Stimulated activated naive CD8-positive, alpha-beta T cell treated with anti-CD3 and anti-CD28 coated beads, Interleukin-15, amount 100 ng/mL, for 72 hours (primary cell): ENCODE measurements at regions not wholly inside any gene's neighbourhood (a gene's known extent, or its start where the extent isn't known, plus 50 kb on each side); places are given as distances from the start of the nearest gene placed in this dataset.

Source experiments
- ATAC-seq: fragments of 150-1000 bp; cut with Tn5 transposase; 2 replicates; pipeline ENCODE4 v1.10.0; 2021; ENCODE audit warnings: mild to moderate bottlenecking, moderate library complexity
- DNase-seq, 2 donors: peaks; one replicate each; pipeline ENCODE4 v3.0.0; 2021 to 2022
- H3K27ac Mint-ChIP-seq, 2 donors: one replicate each; pipeline ENCODE4 v1.8.0; 2022; ENCODE audit warnings: mild to moderate bottlenecking in 2 of 2, mixed read lengths in 2 of 2, moderate library complexity in 2 of 2
- H3K27me3 Mint-ChIP-seq: one replicate; pipeline ENCODE4 v1.8.0; 2022; ENCODE audit warnings: mixed read lengths
- H3K4me1 Mint-ChIP-seq: one replicate; pipeline ENCODE4 v1.8.0; 2022; ENCODE audit warnings: mild to moderate bottlenecking, mixed read lengths
- H3K4me3 Mint-ChIP-seq, 2 donors: one replicate each; pipeline ENCODE4 v1.8.0; 2022; ENCODE audit warnings: mild to moderate bottlenecking in 2 of 2, mixed read lengths in 2 of 2, moderate library complexity in 1 of 2
- H3K9me3 Mint-ChIP-seq, 2 donors: one replicate each; pipeline ENCODE4 v1.8.0; 2022; ENCODE audit warnings: mixed read lengths in 2 of 2

DNA sequence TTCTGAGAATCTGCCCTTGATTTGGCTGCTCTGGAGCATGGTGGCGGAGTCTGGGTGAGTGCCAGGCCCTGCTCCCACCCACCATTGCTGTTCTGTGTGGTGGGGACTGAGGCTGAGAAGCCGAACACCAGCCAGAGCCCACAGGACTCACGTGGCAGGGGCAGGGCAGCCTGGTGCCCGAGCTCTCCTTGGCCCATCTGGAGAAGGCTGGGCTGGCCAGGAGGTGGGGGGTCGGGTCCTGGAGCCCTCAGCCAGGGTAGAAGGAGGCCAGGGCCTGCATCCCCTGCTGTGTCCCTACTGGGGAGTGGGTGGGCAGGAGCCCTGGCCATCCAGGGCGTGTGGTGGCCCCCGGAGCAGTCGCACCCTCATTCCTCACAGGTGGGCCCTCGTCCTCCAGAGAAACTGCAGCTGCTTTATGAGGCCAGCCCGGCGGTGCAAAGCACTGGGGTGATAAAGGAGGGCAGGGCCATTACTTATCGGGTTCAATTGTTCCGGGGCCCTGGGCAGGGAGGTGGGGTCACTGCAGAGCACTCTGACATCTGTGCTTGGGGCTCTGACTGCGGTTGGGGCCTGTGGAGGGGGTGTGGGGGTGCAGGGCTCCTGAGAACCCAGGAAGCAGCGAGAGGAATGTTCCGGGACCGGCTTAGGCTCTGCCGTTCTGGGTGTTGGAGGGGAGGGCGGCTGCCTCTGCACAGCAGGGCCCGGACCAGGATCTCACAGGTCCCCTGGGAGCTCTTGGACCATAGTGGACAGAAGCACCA lies 217.5 kb upstream of the C14orf180 start:
- Mint-ChIP-seq H3K4me3 (no peak overlapping the region), H3K4me1 (no peaks in the 10 kb centered on the region), H3K9me3 (no peaks in the 10 kb centered on the region), H3K27me3 (no peaks in the 10 kb centered on the region), H3K27ac (peak overlapping the region in 1 of 2 donors; percentile 83)
- DNase-seq, result no peak
- ATAC-seq, result no peak

GRCh38 chr14:104362761-104363605 lies 216.6 kb upstream of the C14orf180 start:
- H3K4me3 Mint-ChIP-seq, result no peak overlapping the region
- ATAC-seq (no peak), DNase-seq (no peak)
- H3K27me3 Mint-ChIP-seq, result no peaks in the 10 kb centered on the region
- no peaks in the 10 kb centered on the region for H3K4me1 Mint-ChIP-seq
- no peaks in the 10 kb centered on the region for H3K9me3 Mint-ChIP-seq
- no peak overlapping the region for H3K27ac Mint-ChIP-seq

GRCh38 chr14:104363891-104364760 lies 215.4 kb upstream of the C14orf180 start:
- H3K4me3 Mint-ChIP-seq, result no peak overlapping the region
- DNase-seq (no peak), ATAC-seq (no peak)
- no peaks in the 10 kb centered on the region for H3K4me1 Mint-ChIP-seq
- no peaks in the 10 kb centered on the region for H3K27me3 Mint-ChIP-seq
- H3K27ac Mint-ChIP-seq, result no peak overlapping the region
- H3K9me3 Mint-ChIP-seq, result no peaks in the 10 kb centered on the region

DNA sequence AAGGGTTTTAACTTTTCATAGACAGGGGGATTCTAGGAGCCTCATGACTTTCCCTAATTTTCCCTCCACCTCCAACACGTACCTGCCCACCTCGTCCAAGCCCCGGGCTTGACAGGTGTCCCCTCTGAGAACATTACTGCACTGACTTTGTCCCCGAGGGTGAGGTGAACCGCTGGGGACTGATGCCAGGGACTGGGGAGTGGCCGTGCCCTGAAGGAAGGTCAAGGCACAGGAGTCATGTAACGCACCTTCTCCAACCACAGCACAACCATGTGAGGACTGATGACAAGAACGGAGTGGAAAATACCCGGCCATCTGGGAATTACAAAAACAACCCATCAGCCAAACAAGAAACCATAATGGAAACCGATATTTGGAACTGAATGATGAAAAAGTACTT lies 214.7 kb upstream of the C14orf180 start:
- Mint-ChIP-seq H3K4me3 (no peak overlapping the region), H3K4me1 (no peaks in the 10 kb centered on the region), H3K27me3 (no peaks in the 10 kb centered on the region), H3K27ac (no peak overlapping the region), H3K9me3 (no peaks in the 10 kb centered on the region)
- no peak for DNase-seq
- ATAC-seq, result no peak

- no peak for DNase-seq
- ATAC-seq, result no peak
- Mint-ChIP-seq H3K27ac (no peak overlapping the region), H3K9me3 (no peaks in the 10 kb centered on the region), H3K27me3 (no peaks in the 10 kb centered on the region), H3K4me3 (no peak overlapping the region), H3K4me1 (peaks cover 3% of the 10 kb centered on the region)
Observed at GRCh38 chr14:104366931-104367865, 212.4 kb upstream of the C14orf180 start.

DNA sequence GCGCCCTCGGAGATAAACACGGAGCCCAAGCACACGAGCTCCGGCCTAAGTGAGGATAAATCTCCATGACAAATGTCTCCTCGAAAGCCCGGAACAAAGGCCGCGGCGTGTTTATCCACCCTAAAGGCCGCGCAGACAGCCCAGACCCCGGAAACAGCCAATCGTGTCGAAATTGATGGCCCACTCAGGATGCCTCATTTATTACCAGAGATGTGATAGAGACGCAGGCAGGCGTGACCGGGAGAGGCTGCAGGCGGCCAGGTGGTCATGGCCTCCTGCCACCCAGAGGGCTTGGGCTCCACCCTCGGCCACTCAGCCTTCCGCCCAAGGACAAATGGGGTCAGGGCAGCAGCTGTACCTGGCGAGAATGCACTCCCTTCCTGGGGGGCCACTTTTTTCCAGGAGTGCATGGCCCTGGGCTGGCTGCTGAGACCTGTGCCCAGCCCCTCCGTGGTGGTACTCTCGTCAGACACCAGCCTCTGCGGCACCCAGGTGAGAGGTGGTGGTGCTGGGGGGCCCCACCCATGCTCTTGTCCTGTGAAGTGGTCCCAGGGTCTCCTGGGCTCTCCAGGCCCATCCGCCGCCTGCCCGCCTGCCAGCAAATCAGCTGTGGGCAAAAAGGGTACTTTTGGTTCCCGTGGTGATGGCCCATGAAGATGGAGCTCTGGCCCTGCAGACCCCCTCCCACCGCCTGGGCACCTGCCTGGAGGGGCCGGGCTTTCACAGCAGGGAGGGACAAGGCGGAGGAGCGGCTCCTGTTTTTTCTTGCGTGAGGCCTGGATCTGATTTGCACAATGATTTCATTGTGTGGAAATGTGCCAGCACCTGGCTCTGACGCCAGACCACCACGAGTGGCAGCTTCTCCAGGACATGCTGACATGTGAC lies 211.5 kb upstream of the C14orf180 start:
- Mint-ChIP-seq H3K4me3 (no peak overlapping the region), H3K27me3 (no peaks in the 10 kb centered on the region), H3K27ac (no peak overlapping the region), H3K4me1 (peaks cover 12% of the 10 kb centered on the region), H3K9me3 (no peaks in the 10 kb centered on the region)
- DNase-seq (no peak), ATAC-seq (no peak)

GRCh38 chr14:104368751-104369100 lies 210.8 kb upstream of the C14orf180 start:
- H3K27me3 Mint-ChIP-seq, result no peaks in the 10 kb centered on the region
- H3K4me3 Mint-ChIP-seq, result no peak overlapping the region
- no peak for DNase-seq
- peaks cover 14% of the 10 kb centered on the region for H3K4me1 Mint-ChIP-seq
- H3K9me3 Mint-ChIP-seq, result no peaks in the 10 kb centered on the region
- no peak for ATAC-seq
- no peak overlapping the region for H3K27ac Mint-ChIP-seq

GRCh38 chr14:104369208-104369607 lies 210.4 kb upstream of the C14orf180 start:
- no peaks in the 10 kb centered on the region for H3K27me3 Mint-ChIP-seq
- H3K27ac Mint-ChIP-seq, result no peak overlapping the region

GRCh38 chr14:104370256-104370870 lies 209.2 kb upstream of the C14orf180 start:
- Mint-ChIP-seq H3K4me3 (no peak overlapping the region), H3K9me3 (no peaks in the 10 kb centered on the region), H3K4me1 (peaks cover 14% of the 10 kb centered on the region), H3K27ac (peak overlapping the region; percentile 4 to 71), H3K27me3 (no peaks in the 10 kb centered on the region)
- DNase-seq (no peak), ATAC-seq (no peak)

More at GRCh38 chr14:104369208-104369607, 210.4 kb upstream of the C14orf180 start:
- no peak for ATAC-seq
- Mint-ChIP-seq H3K4me3 (no peak overlapping the region), H3K4me1 (peaks cover 14% of the 10 kb centered on the region), H3K9me3 (no peaks in the 10 kb centered on the region)
- DNase-seq, result no peak

DNA sequence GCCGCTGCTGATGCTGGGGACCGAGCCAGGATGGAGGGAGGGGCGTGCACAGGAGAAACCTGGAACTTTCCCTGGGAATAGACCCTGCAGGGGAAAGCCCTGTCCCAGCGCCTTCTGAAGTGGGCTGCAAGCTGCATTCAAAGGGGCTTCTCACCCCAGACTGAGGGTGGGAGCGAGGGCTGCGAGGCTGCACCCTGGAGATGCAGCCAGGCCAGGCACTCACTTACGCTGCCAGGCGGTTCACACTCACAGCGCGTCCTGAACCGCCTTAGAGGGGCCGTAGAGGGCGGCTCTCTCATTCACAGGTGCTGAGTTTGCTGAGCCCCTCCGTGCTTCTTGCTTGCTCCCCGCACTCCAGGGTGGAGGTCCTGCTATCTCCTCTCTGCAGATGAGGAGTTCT lies 208.5 kb upstream of the C14orf180 start:
- ATAC-seq (no peak), DNase-seq (no peak)
- no peaks in the 10 kb centered on the region for H3K27me3 Mint-ChIP-seq
- peaks cover 14% of the 10 kb centered on the region for H3K4me1 Mint-ChIP-seq
- H3K27ac Mint-ChIP-seq, result no peak overlapping the region
- no peak overlapping the region for H3K4me3 Mint-ChIP-seq
- H3K9me3 Mint-ChIP-seq, result no peaks in the 10 kb centered on the region

GRCh38 chr14:104371917-104372316 lies 207.6 kb upstream of the C14orf180 start:
- ATAC-seq (no peak), DNase-seq (no peak)
- Mint-ChIP-seq H3K4me1 (peaks cover 14% of the 10 kb centered on the region), H3K9me3 (no peaks in the 10 kb centered on the region), H3K27ac (peak overlapping the region in 1 of 2 donors; percentile 14), H3K27me3 (no peaks in the 10 kb centered on the region), H3K4me3 (no peak overlapping the region)

DNA sequence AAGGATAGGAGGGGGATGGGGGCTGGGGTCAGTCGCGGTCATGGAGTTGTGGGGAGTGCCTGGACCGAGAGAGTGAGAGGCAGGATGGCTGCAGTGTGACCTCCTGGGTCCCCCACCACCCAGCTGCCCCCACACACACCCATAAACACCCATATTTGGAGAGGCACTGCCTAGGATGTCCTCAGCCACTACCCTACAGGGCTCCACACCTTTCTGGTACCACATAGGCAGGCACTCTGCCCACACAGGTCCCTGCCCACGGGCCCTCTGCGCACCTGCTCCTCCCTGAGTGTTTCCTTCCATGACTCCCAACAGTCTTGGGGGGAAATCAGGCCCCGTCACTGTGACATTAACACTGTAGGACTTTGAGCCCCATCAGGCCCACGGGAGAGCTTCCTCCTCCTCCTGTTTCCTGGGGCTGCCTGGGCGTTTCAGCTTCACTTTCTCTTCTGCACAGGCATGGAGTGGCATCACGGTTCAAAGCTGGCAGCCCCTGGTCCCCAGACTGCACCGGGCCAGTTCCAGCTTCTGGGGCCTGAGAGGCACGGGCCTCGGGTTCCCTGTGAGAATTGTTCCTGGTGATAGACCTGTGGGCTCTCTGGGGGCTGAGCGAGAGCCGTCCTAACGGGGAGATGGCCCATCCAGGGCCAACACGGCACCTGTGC lies 207.0 kb upstream of the C14orf180 start:
- Mint-ChIP-seq H3K9me3 (no peaks in the 10 kb centered on the region), H3K4me1 (peaks cover 14% of the 10 kb centered on the region)

More for the DNA sequence above, 207.0 kb upstream of the C14orf180 start:
- DNase-seq (no peak), ATAC-seq (no peak)
- Mint-ChIP-seq H3K4me3 (no peak overlapping the region), H3K27me3 (no peaks in the 10 kb centered on the region), H3K27ac (peak overlapping the region; percentile 15 to 72)
